ENCODE measurements at regions not wholly inside any gene's neighbourhood (a gene's known extent, or its start where the extent isn't known, plus 50 kb on each side); places are given as distances from the start of the nearest gene placed in this dataset.

DNA sequence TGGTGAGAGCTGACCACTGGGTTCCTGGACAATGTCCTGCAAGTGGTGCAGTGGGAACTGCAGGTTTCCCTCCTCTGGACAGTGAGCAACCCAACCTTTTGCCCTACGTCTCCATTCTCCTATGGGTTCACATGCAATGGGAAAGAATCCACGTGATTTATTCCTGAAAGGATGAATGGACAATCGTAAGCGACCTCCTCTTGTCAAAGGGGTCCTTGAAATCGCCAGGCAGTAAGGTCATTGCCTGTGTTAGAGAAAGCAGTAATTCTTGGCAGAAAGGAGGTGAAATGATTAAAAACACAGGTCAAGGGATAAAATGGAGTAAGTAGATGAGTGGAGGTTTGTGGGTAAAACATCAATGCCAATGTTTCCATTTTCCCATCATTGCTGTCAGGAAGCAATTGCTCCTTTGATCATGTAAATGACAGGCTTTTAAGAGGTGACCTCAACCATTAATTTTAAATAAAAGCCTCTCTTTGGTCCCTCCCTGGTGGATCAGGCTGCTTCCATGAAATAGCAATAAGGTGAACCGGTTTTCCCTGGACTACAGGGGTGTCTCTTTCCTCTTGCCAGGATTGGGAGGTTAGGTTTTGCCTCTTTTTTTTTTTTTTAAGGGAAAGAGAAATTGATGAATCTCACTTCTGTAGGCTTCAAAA is 330.0 kb upstream of the PRKCQ start:
- Histone ChIP-seq H3K4me3 (no peak overlapping the region), H3K9ac (ENCODE audit: low read depth in 2 of 2, low read length in 2 of 2) (no peak overlapping the region), H3K4me1 (no peaks in the 10 kb centered on the region), H3K9me3 (no peaks in the 10 kb centered on the region), H3K27ac (no peak overlapping the region), H3K36me3 (no peaks in the 10 kb centered on the region), H3K27me3 (no peaks in the 10 kb centered on the region)
- TF ChIP-seq CTCF (IDR thresholded peaks at IDR 0.05), result no peak
- intact Hi-C loops (cut with DNase I), result no loop called here
- no peak for DNase-seq

- H3K36me3 ChIP-seq, result no peaks in the 10 kb centered on the region
- H3K27ac ChIP-seq, result no peak overlapping the region
- H3K9ac ChIP-seq (ENCODE audit: low read depth in 2 of 2, low read length in 2 of 2), result no peak overlapping the region
- H3K27me3 ChIP-seq, result no peaks in the 10 kb centered on the region
- no peak overlapping the region for H3K4me3 ChIP-seq
- intact Hi-C loops (cut with DNase I), result no loop called here
- no peaks in the 10 kb centered on the region for H3K4me1 ChIP-seq
- DNase-seq, result no peak
- no peaks in the 10 kb centered on the region for H3K9me3 ChIP-seq
- no peak for TF ChIP-seq CTCF (IDR thresholded peaks at IDR 0.05)
Observed at GRCh38 chr10:6907877-6908530, 327.9 kb upstream of the PRKCQ start.

DNA sequence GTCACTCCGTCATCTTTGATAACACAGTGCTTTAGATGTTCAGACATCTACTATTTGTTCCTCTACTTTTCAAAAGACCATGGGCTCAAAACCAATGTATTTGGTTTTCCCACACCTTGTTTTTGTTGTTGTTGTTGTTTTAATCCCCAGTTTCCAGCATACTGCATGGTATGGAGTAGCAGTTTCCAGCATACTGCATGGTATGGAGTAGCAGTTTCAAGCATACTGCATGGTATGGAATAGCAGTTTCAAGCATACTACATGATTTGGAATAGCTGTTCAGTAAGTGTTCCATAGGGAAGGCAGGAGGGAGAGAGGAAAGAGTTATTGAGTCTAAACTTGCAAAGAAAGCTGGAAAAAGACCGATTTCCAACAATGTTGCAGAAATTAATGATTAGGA is 314.3 kb upstream of the PRKCQ start:
- intact Hi-C loops (cut with DNase I), result no loop called here
- Histone ChIP-seq H3K9me3 (no peaks in the 10 kb centered on the region), H3K4me1 (no peaks in the 10 kb centered on the region), H3K27ac (no peak overlapping the region), H3K4me3 (no peak overlapping the region), H3K36me3 (no peaks in the 10 kb centered on the region), H3K9ac (ENCODE audit: low read depth in 2 of 2, low read length in 2 of 2) (no peak overlapping the region), H3K27me3 (no peaks in the 10 kb centered on the region)
- DNase-seq, result no peak
- no peak for TF ChIP-seq CTCF (IDR thresholded peaks at IDR 0.05)

DNA sequence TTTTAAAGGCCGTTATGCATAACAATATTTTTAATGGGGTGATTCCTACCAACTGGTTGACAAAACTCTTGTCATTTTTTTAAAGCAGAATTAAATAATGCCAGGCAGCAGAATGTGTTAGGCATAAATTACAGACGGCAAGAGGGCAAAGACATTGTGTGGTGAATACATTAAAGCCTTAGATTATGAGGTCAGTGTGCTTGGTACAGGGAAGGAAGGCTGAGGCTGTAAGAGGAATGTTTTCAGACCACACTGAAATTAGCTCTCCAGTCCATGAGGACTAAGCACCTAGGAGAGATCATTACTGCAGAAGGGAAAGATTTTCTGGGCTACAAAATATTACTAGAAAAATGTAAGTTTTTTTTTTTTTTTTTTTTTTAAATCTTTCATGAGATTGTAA is 312.8 kb upstream of the PRKCQ start:
- Histone ChIP-seq H3K27ac (no peak overlapping the region), H3K9me3 (no peaks in the 10 kb centered on the region), H3K4me3 (no peak overlapping the region), H3K36me3 (no peaks in the 10 kb centered on the region), H3K4me1 (no peaks in the 10 kb centered on the region), H3K9ac (ENCODE audit: low read depth in 2 of 2, low read length in 2 of 2) (no peak overlapping the region), H3K27me3 (no peaks in the 10 kb centered on the region)
- DNase-seq, result no peak
- intact Hi-C loops (cut with DNase I), result no loop called here
- TF ChIP-seq CTCF (IDR thresholded peaks at IDR 0.05), result no peak

- no peaks in the 10 kb centered on the region for H3K4me1 ChIP-seq
- H3K27ac ChIP-seq, result no peak overlapping the region
- DNase-seq, result no peak
- no peak for TF ChIP-seq CTCF (IDR thresholded peaks at IDR 0.05)
- H3K4me3 ChIP-seq, result no peak overlapping the region
- no peaks in the 10 kb centered on the region for H3K36me3 ChIP-seq
- H3K27me3 ChIP-seq, result no peaks in the 10 kb centered on the region
- no peak overlapping the region for H3K9ac ChIP-seq (ENCODE audit: low read depth in 2 of 2, low read length in 2 of 2)
- no peaks in the 10 kb centered on the region for H3K9me3 ChIP-seq
- intact Hi-C loops (cut with DNase I), result no loop called here
Observed at GRCh38 chr10:6891924-6892323, 311.8 kb upstream of the PRKCQ start.
